GM12878 (cell line): ENCODE measurements at regions not wholly inside any gene's neighbourhood (a gene's known extent, or its start where the extent isn't known, plus 50 kb on each side); places are given as distances from the start of the nearest gene placed in this dataset.

Experiments
- ATAC-seq: fragments of 200-7000 bp; cut with Tn5 transposase; 3 replicates; pipeline ENCODE4 v1.9.1; 2020; ENCODE audit warnings: mild to moderate bottlenecking, moderate library complexity
- BruUV-seq: library from RNA; stranded (reverse); fragments of 400-500 nt; replicated peaks from 2 replicates; lab custom pipeline; 2021; lab: Mats Ljungman, UMichigan
- CTCF ChIA-PET: fragments of 300-600 bp; sonication (Branson Sonifier 250); formaldehyde crosslinking; extraction: SDS; loops from one replicate; lab custom pipeline; 2021; ENCODE audit warnings: inconsistent platforms; lab: Yijun Ruan, JAX
- POLR2A ChIA-PET: fragments of 350-600 bp; formaldehyde crosslinking; extraction: SDS; loops from one replicate; lab custom pipeline; 2021; ENCODE audit warnings: inconsistent platforms; lab: Charles Lee
- RAD21 ChIA-PET: fragments of 300-600 bp; sonication (Branson Sonifier 250); formaldehyde crosslinking; loops from one replicate; lab custom pipeline; 2023; ENCODE audit warnings: antibody characterized with exemption; ENCODE audit not compliant: unreplicated experiment; lab: Charles Lee
- SMC1A ChIA-PET: fragments of 300-600 bp; sonication (Branson Sonifier 250); formaldehyde crosslinking; loops from one replicate; lab custom pipeline; 2023; ENCODE audit not compliant: unreplicated experiment, uncharacterized antibody; lab: Charles Lee
- DNase-seq: peaks from one replicate; pipeline ENCODE4 v3.0.0-alpha.2; 2011; ENCODE audit warnings: low read depth, low spot score
- FAIRE-seq: peaks from 3 replicates; lab custom pipeline; 2011; peaks lifted over from hg19 to GRCh38; lab: Jason Lieb, UNC
- H2AFZ ChIP-seq: 2 replicates; pipeline ENCODE4 v1.6.0; 2011; ENCODE audit warnings: low read depth, low read length, control low read depth; ENCODE audit not compliant: control insufficient read depth
- H3K27ac ChIP-seq: 2 replicates; pipeline ENCODE4 v1.5.1; 2011; ENCODE audit warnings: control low read depth; ENCODE audit not compliant: control insufficient read depth, insufficient read depth
- H3K27me3 ChIP-seq, 2 experiments: replicated peaks in 1 of 2; 2 replicates each; pipeline versions ENCODE4 v1.6.0 to v1.6.1; 2011; ENCODE audit warnings: low read length in 1 of 2; ENCODE audit not compliant: control insufficient read depth in 2 of 2, insufficient read depth in 2 of 2
- H3K36me3 ChIP-seq, 2 experiments: 2 replicates each; pipeline ENCODE4 v1.5.1; 2011; ENCODE audit warnings: low read length in 1 of 2; ENCODE audit not compliant: control insufficient read depth in 2 of 2, insufficient read depth in 2 of 2
- H3K4me1 ChIP-seq: 2 replicates; pipeline ENCODE4 v1.6.1; 2011; ENCODE audit warnings: mild to moderate bottlenecking, low read length, moderate library complexity, mixed read lengths; ENCODE audit not compliant: control insufficient read depth, insufficient read depth
- H3K4me2 ChIP-seq: 2 replicates; pipeline ENCODE4 v1.6.0; 2011; ENCODE audit warnings: control low read depth; ENCODE audit not compliant: control insufficient read depth, insufficient read depth
- H3K4me3 ChIP-seq: fragments of 200-600 bp; sonication (generic); 2 replicates; pipeline ENCODE4 v1.5.1; 2016
- H3K79me2 ChIP-seq: 2 replicates; pipeline ENCODE4 v1.6.0; 2011; ENCODE audit warnings: low read length; ENCODE audit not compliant: control insufficient read depth, insufficient read depth
- H3K9ac ChIP-seq: 2 replicates; pipeline ENCODE4 v1.8.0; 2011; ENCODE audit warnings: low read length, control low read depth, mixed read lengths; ENCODE audit not compliant: control insufficient read depth, insufficient read depth
- H3K9me3 ChIP-seq: replicated peaks from 3 replicates; pipeline ENCODE4 v1.5.1; 2011; ENCODE audit warnings: mild to moderate bottlenecking, low read length; ENCODE audit not compliant: control insufficient read depth, insufficient read depth
- H4K20me1 ChIP-seq: 2 replicates; pipeline ENCODE4 v1.6.0; 2011; ENCODE audit not compliant: control insufficient read depth, insufficient read depth
- CTCF ChIP-seq, 3 experiments: IDR thresholded peaks in 2 of 3; conservative IDR thresholded peaks in 1 of 3; 2 replicates each; pipeline ENCODE4 v1.5.1; 2011; ENCODE audit warnings: low read depth in 3 of 3, low read length in 3 of 3, mild to moderate bottlenecking in 3 of 3, control low read depth in 2 of 3, moderate library complexity in 2 of 3, inconsistent platforms in 1 of 3, mixed read lengths in 1 of 3; ENCODE audit not compliant: control insufficient read depth in 2 of 3, insufficient read depth in 1 of 3; ENCODE audit errors: extremely low read depth in 1 of 3
- KAT2A ChIP-seq: conservative IDR thresholded peaks from 2 replicates; pipeline ENCODE4 v1.6.1; 2011; ENCODE audit warnings: low read depth, low read length; ENCODE audit not compliant: control insufficient read depth
- MAX ChIP-seq: IDR thresholded peaks from 2 replicates; pipeline ENCODE4 v1.6.1; 2012; ENCODE audit warnings: low read depth, low read length, improper control_type of control experiment
- POLR2AphosphoS2 ChIP-seq: IDR thresholded peaks from 2 replicates; pipeline ENCODE4 v1.6.1; 2011; ENCODE audit warnings: low read depth, mild to moderate bottlenecking, low read length, improper control_type of control experiment, moderate library complexity
- WGBS: methylation state at CpG from one replicate; pipeline ENCODE4 v1.1.6; 2016; ENCODE audit warnings: low lambda C conversion rate; ENCODE audit not compliant: insufficient replicate concordance, insufficient coverage; ENCODE audit errors: missing lambda C conversion rate; 5-methylcytosine and 5-hydroxymethylcytosine counted together
- in situ Hi-C: fragments of 300-500 bp; cut with MboI; formaldehyde crosslinking; loops from 9 replicates; pipeline ENCODE4 v1.14.3; 2018; ENCODE audit warnings: mixed read lengths
- intact Hi-C: fragments of 100-400 bp; cut with micrococcal nuclease; formaldehyde crosslinking; loops from one replicate; pipeline ENCODE4 v1.14.2; 2022; ENCODE audit not compliant: unreplicated experiment

GRCh38 chr3:182246870-182247269 is 535.1 kb downstream of the SOX2 start (continued):
- no peak for TF ChIP-seq MAX
- TF ChIP-seq KAT2A = no peak

DNA sequence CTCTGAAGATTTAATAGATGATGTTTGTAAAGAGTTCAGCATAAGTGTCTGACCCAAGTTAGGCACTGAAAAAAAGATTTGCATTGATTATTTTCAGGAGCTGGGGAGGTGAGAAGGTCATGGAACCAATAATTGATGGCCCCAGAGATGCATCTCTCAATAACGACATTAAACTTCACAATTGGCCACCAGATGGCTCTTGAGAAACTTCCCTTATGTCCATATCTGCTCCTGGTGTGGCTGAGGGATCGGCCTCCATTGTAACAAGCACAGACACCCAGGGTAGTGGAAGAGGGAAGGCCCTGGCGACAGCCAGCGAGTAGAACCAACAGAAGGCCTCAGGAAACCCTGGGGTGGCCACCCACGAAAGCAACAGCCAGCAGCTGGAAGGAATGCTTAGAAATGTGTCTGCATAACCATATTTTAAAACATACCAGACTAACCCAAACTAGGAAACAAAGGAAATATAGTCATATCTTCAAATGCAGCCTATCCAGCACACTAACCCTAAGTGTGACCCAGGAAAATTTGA is 536.7 kb downstream of the SOX2 start:
- 10% methylated on average over 5 of the region's 5 CpGs for WGBS
- no peak overlapping the region for H3K9ac ChIP-seq
- ChIA-PET CTCF (interaction anchor here (1.1 kb wide), 1 partner anchor 435 kb away, joined by 4 read pairs; no protein-coding TSS in a partner anchor), POLR2A (no interaction called here), RAD21 (no interaction called here), SMC1A (interaction anchor here (1.3 kb wide), 1 partner anchor 435 kb away, joined by 8 read pairs; no protein-coding TSS in a partner anchor)
- DNase-seq (no peak), FAIRE-seq (no peak), ATAC-seq (peak; percentile 63)
- H2AFZ ChIP-seq = no peak overlapping the region
- H3K36me3 ChIP-seq = no peaks in the 10 kb centered on the region
- no peak overlapping the region for H3K27ac ChIP-seq
- no peaks in the 10 kb centered on the region for H3K4me1 ChIP-seq
- intact Hi-C loops (loop anchor here (1.0 to 10.0 kb wide), 2 partner anchors 366 to 435 kb away; no protein-coding TSS in a partner anchor), in situ Hi-C loops (no loop called here)
- no peaks in the 10 kb centered on the region; the same call in 2 of the 3 replicates for H3K9me3 ChIP-seq
- no peak overlapping the region for H3K4me2 ChIP-seq
- no peaks in the 10 kb centered on the region for H4K20me1 ChIP-seq
- H3K79me2 ChIP-seq = no peaks in the 10 kb centered on the region
- H3K27me3 ChIP-seq = peaks cover 0 to 2% of the 10 kb centered on the region in 2 experiments; a peak in 2 of 4 replicates
- TF ChIP-seq CTCF (IDR thresholded peaks at IDR 0.05 in 2 of 3, conservative IDR thresholded peaks at IDR 0.05 in 1 of 3; ENCODE audit: control insufficient read depth in 2 of 3, extremely low read depth in 1 of 3, insufficient read depth in 1 of 3, low read depth in 3 of 3, low read length in 3 of 3) (peak in 2 of 3 experiments; percentile 11 to 16; a peak in 1 of 6 replicates), POLR2AphosphoS2 (no peak)
- TF ChIP-seq, all 136 proteins: peak for 1
- no TSS peak for BruUV-seq
- no peak overlapping the region for H3K4me3 ChIP-seq
